Transverse colon (tissue), 3 donors: ENCODE measurements at regions not wholly inside any gene's neighbourhood (a gene's known extent, or its start where the extent isn't known, plus 50 kb on each side); places are given as distances from the start of the nearest gene placed in this dataset.

ENCODE experiments used
- CTCF ChIP-seq, 5 experiments: fragments of 200-600 bp in 3 of 5; fragments of 450-650 bp in 2 of 5; sonication (generic) in 3 of 5; IDR thresholded peaks; 1 replicate in 2 of 5; 2 replicates in 3 of 5; pipeline ENCODE4 v1.5.1; 2016 to 2017; ENCODE audit warnings: antibody characterized with exemption in 5 of 5, inconsistent platforms in 3 of 5, mild to moderate bottlenecking in 2 of 5, moderate library complexity in 1 of 5
- EP300 ChIP-seq: sonication (generic); formaldehyde crosslinking; IDR thresholded peaks from one replicate; pipeline ENCODE4 v1.6.1; 2017; ENCODE audit warnings: antibody characterized with exemption, low read depth
- POLR2A ChIP-seq: fragments of 450-650 bp; IDR thresholded peaks from one replicate; pipeline ENCODE4 v1.6.1; 2016; ENCODE audit warnings: antibody characterized with exemption, mild to moderate bottlenecking, moderate library complexity

- TF ChIP-seq POLR2A (no peak), CTCF (IDR thresholded peaks at IDR 0.05) (no peak), EP300 (no peak)
These were observed 148.8 kb upstream of the OTX2 start for GRCh38 chr14:56959121-56959520.
